D721Med (cell line): ENCODE measurements at regions not wholly inside any gene's neighbourhood (a gene's known extent, or its start where the extent isn't known, plus 50 kb on each side); places are given as distances from the start of the nearest gene placed in this dataset.
A peak's percentile ranks its signal among the peaks of the same experiment; 100 is the strongest.
"Not testable (repeated sequence)": the region's sequence is repeated elsewhere in the genome, so short reads cannot be mapped to it uniquely, and the experiment has no call there.

Experiments used
- DNase-seq: peaks from one replicate; pipeline ENCODE4 v3.0.0; 2011; ENCODE audit warnings: low spot score; ENCODE audit not compliant: insufficient read length
- FAIRE-seq: peaks from 2 replicates; lab custom pipeline; 2011; peaks lifted over from hg19 to GRCh38; lab: Jason Lieb, UNC
- TF ChIP-seq, protein P1 (sequence below): IDR thresholded peaks from 2 replicates; pipeline ENCODE4 v1.5.1; 2012; ENCODE audit warnings: mild to moderate bottlenecking, control low read depth; ENCODE audit not compliant: insufficient read depth; ENCODE audit errors: missing control alignments

- DNase-seq: no peak
- TF ChIP-seq, protein P1, sequence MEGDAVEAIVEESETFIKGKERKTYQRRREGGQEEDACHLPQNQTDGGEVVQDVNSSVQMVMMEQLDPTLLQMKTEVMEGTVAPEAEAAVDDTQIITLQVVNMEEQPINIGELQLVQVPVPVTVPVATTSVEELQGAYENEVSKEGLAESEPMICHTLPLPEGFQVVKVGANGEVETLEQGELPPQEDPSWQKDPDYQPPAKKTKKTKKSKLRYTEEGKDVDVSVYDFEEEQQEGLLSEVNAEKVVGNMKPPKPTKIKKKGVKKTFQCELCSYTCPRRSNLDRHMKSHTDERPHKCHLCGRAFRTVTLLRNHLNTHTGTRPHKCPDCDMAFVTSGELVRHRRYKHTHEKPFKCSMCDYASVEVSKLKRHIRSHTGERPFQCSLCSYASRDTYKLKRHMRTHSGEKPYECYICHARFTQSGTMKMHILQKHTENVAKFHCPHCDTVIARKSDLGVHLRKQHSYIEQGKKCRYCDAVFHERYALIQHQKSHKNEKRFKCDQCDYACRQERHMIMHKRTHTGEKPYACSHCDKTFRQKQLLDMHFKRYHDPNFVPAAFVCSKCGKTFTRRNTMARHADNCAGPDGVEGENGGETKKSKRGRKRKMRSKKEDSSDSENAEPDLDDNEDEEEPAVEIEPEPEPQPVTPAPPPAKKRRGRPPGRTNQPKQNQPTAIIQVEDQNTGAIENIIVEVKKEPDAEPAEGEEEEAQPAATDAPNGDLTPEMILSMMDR: no peak
- FAIRE-seq: no peak
Observed at GRCh38 chr6:48611332-48611731, 500.3 kb upstream of the PTCHD4 start.

DNA sequence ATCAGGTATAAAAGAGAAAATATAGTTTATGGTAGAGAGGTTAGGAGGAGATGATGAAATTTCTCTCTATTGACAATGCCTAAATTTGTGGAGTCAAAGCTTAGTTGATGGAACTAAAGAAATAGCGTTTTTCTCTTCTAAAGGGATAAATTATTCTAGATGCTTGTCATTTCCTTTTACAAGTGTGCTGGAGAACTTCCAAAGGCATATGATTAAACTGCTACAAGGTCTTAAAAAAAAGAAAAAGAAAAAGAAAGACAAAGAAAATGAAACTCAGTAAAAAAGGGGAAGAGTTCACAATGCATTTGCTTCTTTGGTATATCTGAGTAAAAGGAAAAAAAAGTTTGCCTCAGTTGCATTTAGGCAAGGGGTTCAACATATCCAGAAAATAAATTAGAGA is 499.8 kb upstream of the PTCHD4 start:
- TF ChIP-seq, protein P1: no peak
- no peak for FAIRE-seq
- no peak for DNase-seq

- FAIRE-seq: no peak
- TF ChIP-seq, protein P1: no peak
- DNase-seq: no peak
Observed at GRCh38 chr6:48606618-48607017, 495.6 kb upstream of the PTCHD4 start.

- TF ChIP-seq, protein P1: no peak
- DNase-seq (peak; percentile 17), FAIRE-seq (peak; percentile 97)
Observed at GRCh38 chr6:48597951-48598350, 487.0 kb upstream of the PTCHD4 start.

DNA sequence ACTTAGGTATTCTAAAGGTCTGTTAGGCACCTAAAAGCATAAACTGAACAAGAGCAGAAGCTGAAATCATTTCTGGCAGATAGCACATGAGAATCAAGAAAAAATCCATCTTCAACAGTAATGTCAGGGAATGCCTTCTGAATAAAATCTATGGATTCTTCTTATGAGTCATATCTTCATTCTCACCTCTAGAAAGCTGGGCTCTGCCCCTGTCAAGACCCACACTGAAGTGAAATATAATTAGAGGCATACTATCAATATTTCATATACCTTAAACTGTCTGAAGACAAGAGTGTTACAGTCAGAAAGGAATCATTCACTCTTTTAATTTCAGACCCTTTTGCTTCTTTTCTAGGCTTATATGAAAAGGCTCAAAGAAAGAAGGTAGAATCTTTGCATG is 485.8 kb upstream of the PTCHD4 start:
- no peak for FAIRE-seq

GRCh38 chr6:48591158-48591557 is 480.2 kb upstream of the PTCHD4 start:
- DNase-seq, FAIRE-seq: not testable (repeated sequence)

More for the DNA sequence above, 485.8 kb upstream of the PTCHD4 start:
- no peak for DNase-seq
- TF ChIP-seq, protein P1: no peak

GRCh38 chr6:48584846-48585245 is 473.8 kb upstream of the PTCHD4 start:
- FAIRE-seq (no peak), DNase-seq (no peak)
- TF ChIP-seq, protein P1: no peak

- no peak for DNase-seq
- TF ChIP-seq, protein P1: no peak
- no peak for FAIRE-seq
Observed at GRCh38 chr6:48570656-48571055, 459.7 kb upstream of the PTCHD4 start.
